ENCODE measurements at regions not wholly inside any gene's neighbourhood (a gene's known extent, or its start where the extent isn't known, plus 50 kb on each side); places are given as distances from the start of the nearest gene placed in this dataset.
"Not testable (repeated sequence)": the region's sequence is repeated elsewhere in the genome, so short reads cannot be mapped to it uniquely, and the experiment has no call there.

- peaks cover 61% of the 10 kb centered on the region for H3K27me3 Mint-ChIP-seq (ENCODE audit: low read depth, poor library complexity)
- H3K36me3 Mint-ChIP-seq (ENCODE audit: low read depth), result no peaks in the 10 kb centered on the region
- H3K27ac Mint-ChIP-seq, result no peak overlapping the region
- H3K4me1 Mint-ChIP-seq, result peaks cover 3% of the 10 kb centered on the region
- TF ChIP-seq CTCF (IDR thresholded peaks at IDR 0.05), result no peak
- H3K4me3 Mint-ChIP-seq, result no peak overlapping the region
- peaks cover 4% of the 10 kb centered on the region for H3K9me3 Mint-ChIP-seq
- DNase-seq, result no peak
Measured at GRCh38 chr12:131628766-131629448, 82.0 kb upstream of the SFSWAP start.

GRCh38 chr12:131631230-131631629 is 79.7 kb upstream of the SFSWAP start:
- no peak for DNase-seq
- Mint-ChIP-seq H3K36me3 (ENCODE audit: low read depth) (no peaks in the 10 kb centered on the region), H3K27ac (no peak overlapping the region), H3K4me3 (no peak overlapping the region), H3K9me3 (peaks cover 4% of the 10 kb centered on the region), H3K4me1 (no peaks in the 10 kb centered on the region), H3K27me3 (ENCODE audit: low read depth, poor library complexity) (peaks cover 57% of the 10 kb centered on the region)
- TF ChIP-seq CTCF (IDR thresholded peaks at IDR 0.05), result no peak

DNA sequence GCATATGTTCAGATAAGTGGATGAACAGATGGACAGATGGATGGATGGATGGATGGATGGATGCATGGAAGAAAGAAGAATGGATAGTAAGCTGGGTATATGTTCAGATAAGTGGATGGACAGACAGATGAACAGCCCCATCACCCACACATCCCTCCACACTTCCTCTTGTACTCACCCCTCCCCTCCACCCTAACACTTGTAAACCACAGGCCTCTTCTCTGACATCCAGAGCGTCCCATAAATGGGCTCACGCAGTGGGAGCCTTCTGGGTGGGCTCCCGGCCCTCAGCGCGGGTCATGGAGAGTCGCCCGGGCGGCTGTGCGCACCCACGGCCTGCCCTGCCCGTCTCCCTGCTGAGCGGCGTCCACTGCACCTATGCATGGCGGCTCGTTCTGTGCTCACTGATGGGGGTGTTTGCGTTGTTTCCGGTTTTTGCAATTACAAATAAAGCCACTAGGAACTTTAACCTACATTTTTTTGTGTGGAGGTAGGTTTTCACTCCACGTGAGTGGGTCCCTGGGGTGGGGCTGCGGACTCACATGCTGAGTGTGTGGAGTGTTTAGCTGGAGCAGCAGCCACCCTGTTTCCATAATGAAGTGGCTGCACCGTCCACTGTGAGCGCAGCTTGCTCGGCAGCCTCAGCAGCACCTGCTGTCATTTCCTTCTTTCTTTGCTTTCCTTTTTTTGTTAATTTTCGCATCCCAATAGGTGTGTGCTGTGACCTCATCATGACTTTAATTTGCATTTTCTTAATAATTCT is 78.8 kb upstream of the SFSWAP start:
- not testable (repeated sequence) for DNase-seq; H3K9me3 Mint-ChIP-seq; H3K4me1 Mint-ChIP-seq; H3K27ac Mint-ChIP-seq; H3K4me3 Mint-ChIP-seq; H3K36me3 Mint-ChIP-seq (ENCODE audit: low read depth)
- peaks cover 62% of the 10 kb centered on the region for H3K27me3 Mint-ChIP-seq (ENCODE audit: low read depth, poor library complexity)

DNA sequence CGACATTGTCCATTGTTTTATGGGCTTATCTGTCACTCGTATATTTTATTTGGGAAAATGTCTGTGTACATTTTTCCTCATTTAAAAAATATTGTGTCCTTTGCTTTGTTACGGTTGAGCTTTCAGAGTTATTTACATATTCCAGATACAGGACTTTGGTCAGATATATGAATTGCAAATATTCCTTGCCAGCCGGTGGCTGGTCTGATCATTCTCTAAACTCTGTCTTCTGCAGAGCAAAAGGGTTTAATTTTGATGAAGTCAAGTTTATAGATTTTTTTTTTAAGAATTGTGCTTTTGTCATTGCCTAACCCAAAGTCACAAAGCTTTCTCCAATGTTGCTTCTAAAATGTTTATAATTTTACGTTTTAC is 78.3 kb upstream of the SFSWAP start:
- peaks cover 60% of the 10 kb centered on the region for H3K27me3 Mint-ChIP-seq (ENCODE audit: low read depth, poor library complexity)
- not testable (repeated sequence) for H3K9me3 Mint-ChIP-seq; H3K27ac Mint-ChIP-seq; H3K36me3 Mint-ChIP-seq (ENCODE audit: low read depth); DNase-seq; H3K4me3 Mint-ChIP-seq; H3K4me1 Mint-ChIP-seq

DNA sequence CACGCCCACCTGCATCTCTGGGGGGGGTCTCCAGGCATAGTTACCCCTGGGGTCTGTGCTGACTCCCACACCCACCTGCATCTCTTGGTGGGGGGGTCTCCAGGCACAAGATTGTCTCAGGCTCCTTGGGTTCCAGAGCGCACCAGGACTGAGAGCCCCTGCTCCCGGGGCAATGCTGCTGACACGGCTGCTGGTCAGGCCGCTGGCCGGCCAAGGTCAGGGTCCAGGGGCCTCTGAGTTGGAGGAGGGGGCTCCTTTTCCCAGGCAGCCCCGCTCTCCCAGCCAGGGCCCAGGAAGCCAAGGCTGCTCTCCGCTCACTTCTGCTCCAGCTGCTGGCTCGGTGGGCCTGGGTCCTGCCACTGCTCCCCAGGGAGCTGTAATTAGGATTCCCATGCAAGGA is 77.3 kb upstream of the SFSWAP start:
- not testable (repeated sequence) for H3K4me3 Mint-ChIP-seq; H3K9me3 Mint-ChIP-seq; H3K27ac Mint-ChIP-seq; H3K36me3 Mint-ChIP-seq (ENCODE audit: low read depth); H3K4me1 Mint-ChIP-seq; DNase-seq
- peaks cover 53% of the 10 kb centered on the region for H3K27me3 Mint-ChIP-seq (ENCODE audit: low read depth, poor library complexity)

DNA sequence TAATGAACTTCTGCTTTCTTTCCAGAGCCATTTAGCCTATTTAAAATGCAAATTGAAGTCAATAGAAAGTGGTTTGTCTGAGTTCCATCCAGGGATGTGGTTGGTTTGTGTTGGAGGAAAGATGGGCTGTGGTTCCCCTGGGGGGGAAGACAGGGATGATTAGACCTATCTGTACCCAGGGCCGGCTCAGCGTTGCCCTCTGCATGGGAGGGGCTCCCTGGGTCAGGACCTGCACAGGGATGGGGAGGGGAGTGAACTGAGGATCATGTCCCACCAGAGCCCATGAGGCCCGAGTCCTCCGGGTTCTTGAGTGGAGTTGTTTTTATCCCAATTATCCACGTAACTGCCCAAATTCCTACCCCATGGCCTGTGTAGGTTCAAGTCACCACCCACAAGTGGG is 76.9 kb upstream of the SFSWAP start:
- H3K27ac Mint-ChIP-seq, result no peak overlapping the region
- H3K27me3 Mint-ChIP-seq (ENCODE audit: low read depth, poor library complexity), result peaks cover 53% of the 10 kb centered on the region
- no peaks in the 10 kb centered on the region for H3K9me3 Mint-ChIP-seq
- DNase-seq, result no peak
- H3K4me3 Mint-ChIP-seq, result no peak overlapping the region
- TF ChIP-seq CTCF (IDR thresholded peaks at IDR 0.05), result no peak
- H3K36me3 Mint-ChIP-seq (ENCODE audit: low read depth), result no peaks in the 10 kb centered on the region
- H3K4me1 Mint-ChIP-seq, result no peaks in the 10 kb centered on the region

DNA sequence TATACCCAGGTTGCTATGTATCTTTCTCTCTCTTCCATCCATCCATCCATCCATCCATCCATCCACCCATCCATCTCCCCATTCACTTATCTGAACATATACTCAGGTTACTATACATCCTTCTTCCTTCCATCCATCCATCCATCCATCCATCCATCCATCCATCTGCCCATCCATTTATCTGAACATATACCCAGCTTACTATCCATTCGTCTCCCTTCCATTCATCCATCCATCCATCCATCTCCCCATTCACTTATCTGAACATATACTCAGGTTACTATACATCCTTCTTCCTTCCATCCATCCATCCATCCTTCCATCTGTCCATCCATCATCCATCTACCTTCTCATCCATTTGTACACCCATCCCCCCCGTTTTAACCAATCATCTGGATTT is 75.9 kb upstream of the SFSWAP start:
- not testable (repeated sequence) for H3K4me3 Mint-ChIP-seq

More for the DNA sequence above, 75.9 kb upstream of the SFSWAP start:
- not testable (repeated sequence) for H3K9me3 Mint-ChIP-seq; H3K27ac Mint-ChIP-seq; DNase-seq; H3K4me1 Mint-ChIP-seq; H3K36me3 Mint-ChIP-seq (ENCODE audit: low read depth)
- peaks cover 48% of the 10 kb centered on the region for H3K27me3 Mint-ChIP-seq (ENCODE audit: low read depth, poor library complexity)
